Dermis blood vessel endothelial cell (primary cell): ENCODE measurements at regions not wholly inside any gene's neighbourhood (a gene's known extent, or its start where the extent isn't known, plus 50 kb on each side); places are given as distances from the start of the nearest gene placed in this dataset.

Source experiments
- DNase-seq: peaks from one replicate; pipeline ENCODE4 v3.0.0; 2010

DNA sequence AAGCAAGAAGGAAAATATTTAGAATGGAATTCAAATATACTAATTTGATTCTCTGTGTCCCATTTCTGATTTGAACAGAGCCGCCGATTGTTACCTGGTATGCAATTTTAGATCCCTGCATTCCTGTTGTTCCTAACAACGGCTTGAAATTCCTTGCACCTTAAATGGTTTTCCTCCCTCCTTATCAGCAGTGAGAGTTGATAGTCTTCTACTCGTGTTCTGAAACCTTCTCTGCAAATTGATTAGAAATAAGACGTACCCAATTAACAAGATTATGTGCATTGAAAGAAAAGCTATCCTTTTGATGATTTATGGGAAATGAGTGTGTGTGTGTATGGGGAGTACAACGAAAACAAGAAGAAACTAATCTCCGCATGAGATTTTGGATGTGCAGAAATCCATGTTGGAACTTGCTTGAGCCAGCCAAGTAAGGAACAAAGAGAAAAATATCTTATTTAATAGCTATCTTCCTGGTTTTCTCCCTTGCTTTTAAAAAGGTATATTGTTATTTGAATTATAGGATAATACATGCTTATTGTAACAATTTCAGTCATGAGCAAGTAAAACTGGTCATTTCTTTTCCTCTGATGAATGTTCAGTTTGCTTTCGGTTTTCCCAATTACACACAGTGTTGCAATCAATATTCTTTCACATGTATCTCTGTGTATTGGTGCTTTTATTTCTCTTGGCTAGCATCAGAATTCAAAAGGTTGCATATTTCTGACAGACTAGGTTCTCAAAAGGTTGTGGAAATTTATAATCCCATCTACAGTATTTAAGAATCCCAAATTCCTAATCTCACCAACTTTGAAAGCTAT, 211.1 kb upstream of the ACTBL2 start:
- no peak for DNase-seq

GRCh38 chr5:57692582-57693487, 210.2 kb upstream of the ACTBL2 start:
- peak; percentile 89 for DNase-seq

DNA sequence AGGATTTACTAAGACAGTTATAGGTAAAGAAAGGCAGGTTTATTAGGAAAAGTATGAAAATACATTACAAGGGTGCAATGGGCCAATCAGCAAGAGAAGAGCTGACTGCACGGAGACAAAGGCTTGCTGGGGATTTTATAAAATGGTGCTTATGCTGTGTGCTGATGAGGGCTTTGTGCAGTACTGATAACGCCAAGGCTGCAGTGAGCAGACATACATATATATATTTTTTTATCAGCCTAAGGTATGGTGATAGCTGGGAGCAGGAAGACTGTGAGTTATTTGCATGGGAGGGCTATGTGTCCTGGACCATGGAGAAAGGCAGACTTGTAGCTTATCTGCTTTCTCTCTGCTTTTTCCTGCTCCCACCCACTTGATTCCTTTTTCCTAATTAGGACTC, 208.1 kb upstream of the ACTBL2 start:
- no peak for DNase-seq

- no peak for DNase-seq
Observed at GRCh38 chr5:57687596-57687995, 205.0 kb upstream of the ACTBL2 start.

DNA sequence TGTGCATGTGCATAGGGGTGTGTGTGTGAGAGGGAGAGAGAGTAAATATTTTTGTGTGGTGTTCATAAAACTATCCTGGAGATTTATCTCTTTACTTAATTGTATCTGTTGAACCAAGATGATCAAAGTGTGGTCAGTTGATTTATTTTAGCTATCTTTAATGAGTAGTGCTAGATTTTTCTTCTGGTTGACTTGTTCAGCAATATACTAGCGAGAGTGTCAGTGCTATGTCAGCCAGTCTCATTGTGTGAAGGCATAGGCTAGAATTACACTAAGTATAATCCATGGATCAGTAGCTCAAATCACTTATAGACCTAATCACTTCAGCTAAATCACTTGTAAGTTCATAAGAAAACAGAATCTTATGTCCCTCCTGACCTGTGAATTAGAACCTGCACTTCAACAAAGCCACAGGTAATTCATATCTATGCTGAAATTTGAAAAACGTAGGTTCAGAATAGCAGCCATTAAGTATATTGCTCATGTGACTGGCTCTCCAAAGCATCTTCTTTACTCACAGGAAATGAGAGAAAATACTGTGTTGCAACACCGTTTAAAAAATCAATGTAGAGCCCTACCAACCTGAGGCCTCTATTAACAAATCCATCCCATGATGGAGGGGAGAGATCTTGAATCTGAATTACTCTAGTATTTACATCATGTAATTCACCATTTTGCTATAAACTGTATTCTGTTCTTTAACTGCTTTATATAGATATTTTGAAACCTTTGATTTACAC, 203.1 kb upstream of the ACTBL2 start:
- no peak for DNase-seq

GRCh38 chr5:57684299-57684702, 201.7 kb upstream of the ACTBL2 start:
- DNase-seq = peak; percentile 74

DNA sequence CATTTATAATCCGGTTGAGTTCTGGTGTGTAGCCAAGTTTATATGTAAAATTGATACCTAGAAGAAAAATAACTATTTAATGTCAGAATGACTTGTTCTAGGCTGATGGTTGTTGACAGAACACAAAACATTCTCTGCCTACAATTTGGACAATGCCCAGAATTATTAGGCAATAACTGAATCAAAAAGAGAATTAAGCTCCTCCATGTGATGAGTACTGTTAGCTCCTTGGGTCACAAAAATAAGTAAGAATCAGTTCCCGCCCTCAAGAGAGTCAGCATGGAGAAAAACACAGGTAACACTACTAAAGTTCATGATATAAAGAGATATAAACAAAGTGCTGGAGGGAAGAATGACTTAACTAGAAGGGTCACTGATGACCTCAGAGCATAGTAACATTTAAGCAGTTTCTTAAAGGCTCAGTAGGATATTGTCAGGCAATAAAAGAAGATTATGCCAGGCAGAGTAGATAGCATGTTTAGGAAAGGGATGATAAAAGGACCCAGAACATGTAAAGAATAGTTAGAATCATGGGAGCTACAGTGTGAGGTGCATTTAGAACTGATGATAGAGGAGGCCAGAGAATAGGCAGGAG, 200.5 kb upstream of the ACTBL2 start:
- no peak for DNase-seq

DNA sequence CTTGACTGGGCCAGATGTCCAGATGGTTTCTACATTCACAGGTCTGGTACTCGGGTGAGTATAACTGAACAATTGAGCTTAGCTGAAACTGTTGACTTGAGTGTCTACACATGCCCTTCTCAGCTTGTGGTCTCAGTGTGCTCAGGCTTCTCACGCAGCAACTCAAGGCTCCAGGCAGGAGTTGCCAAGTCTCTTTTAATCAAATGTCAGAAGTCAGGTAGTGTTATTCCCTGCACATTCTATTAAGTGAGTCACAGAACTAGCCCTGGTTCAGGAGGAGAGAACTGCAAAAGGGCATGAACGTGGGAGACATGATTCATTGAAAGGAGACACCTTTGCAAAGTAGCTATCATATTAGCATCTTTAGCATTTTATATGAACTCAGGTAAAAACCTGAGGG, 199.3 kb upstream of the ACTBL2 start:
- DNase-seq = no peak

DNA sequence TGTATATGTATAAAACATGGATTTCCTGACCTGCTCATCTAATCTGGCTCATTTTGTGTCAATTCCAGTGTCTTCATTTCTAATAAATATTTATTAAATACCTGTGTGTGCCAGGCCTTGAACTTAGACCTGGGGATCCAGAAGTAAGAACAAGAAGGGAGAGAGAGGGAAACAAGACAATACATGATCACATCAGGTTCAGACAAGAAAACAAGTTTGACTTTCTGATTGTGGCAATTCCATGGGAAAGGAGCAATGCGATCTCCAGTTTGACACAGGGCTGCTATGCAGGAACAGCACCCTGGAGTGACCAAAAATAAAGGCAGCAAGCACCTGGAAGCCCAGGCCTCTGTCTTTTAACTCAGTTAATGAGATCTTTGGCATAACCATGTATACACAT, 198.1 kb upstream of the ACTBL2 start:
- no peak for DNase-seq

GRCh38 chr5:57677235-57677634, 194.6 kb upstream of the ACTBL2 start:
- no peak for DNase-seq

GRCh38 chr5:57676222-57677098, 193.8 kb upstream of the ACTBL2 start:
- peak; percentile 63 for DNase-seq

- DNase-seq = no peak
Observed at GRCh38 chr5:57675236-57675635, 192.6 kb upstream of the ACTBL2 start.

GRCh38 chr5:57671371-57671770, 188.8 kb upstream of the ACTBL2 start:
- DNase-seq = no peak

DNA sequence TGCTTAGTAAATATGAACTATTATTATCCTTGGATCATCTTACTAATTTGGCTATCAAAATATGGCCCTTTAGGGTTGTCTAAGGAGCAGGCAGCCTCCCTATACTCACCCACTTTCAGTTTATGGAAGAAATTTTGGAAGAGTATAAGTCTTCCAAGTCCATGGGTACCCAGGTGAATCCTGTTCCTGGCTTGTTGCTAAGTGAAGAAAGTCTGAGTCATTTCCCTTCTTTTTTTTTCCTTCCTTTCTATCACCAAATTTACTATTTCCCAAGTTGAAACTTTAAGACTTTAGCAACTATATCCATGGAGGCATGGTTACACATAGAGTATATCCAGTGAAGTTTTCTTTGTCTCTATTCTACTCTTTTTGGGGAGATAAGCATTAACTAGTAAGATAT, 184.0 kb upstream of the ACTBL2 start:
- DNase-seq = peak; percentile 75

GRCh38 chr5:57665146-57665936, 182.7 kb upstream of the ACTBL2 start:
- no peak for DNase-seq

GRCh38 chr5:57664700-57665099, 182.1 kb upstream of the ACTBL2 start:
- no peak for DNase-seq

DNA sequence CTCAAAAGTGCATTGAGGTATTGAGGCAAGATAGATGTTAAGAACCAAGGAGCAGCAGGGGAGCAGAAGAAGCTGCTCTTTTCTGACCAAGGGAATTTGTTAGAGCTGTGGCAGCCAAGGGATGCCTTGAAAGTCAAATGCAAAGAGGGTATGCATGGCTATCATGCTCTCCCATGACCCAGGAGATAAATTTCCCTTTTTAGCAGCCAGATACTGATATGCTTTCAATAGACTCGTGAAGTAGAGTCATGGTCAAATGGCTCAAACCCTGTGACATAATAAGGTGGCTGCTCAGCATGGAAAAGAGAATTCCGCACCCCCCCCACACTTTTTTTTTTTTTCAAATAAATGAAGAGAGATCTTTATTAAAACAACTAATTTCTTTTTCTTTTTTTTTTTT, 180.9 kb upstream of the ACTBL2 start:
- DNase-seq = no peak

DNA sequence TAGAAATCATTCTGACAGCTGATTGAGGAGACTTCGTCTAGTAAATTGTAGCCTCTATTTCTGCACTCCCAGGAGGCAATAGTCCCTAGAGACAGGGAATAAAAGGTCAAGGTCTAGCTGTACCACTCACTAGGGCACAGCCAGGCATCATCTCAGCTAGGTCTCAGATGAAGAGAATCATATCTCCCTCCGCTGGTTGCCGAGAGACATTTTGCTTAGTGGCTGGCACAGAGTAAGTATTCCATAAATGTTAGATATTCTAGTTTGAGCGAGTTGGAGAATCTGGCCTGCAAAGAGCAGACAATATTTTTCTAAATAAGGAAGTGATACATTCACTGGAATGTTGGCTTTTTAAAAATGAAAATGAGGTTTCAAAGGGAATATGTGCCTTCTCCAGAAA, 180.4 kb upstream of the ACTBL2 start:
- DNase-seq = peak; percentile 33

DNA sequence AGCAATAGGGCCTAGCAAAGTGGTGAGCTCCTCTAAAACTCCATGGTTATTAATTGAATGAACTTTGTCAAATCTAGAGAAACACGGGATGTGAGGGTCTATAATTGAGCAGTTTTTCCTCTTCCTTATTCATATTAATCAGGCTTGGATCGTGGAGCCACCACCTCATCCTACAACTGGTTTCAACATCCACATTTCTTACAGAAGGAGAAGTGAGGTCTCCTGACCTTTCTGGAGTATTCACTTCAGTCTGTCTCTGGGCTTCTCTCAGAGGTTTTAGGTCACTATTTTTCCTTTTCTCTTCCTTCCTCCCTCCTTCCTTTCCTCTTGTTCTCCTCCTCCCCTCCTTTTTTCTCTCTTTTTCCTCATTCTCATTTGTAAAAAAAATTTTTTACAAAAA, 177.3 kb upstream of the ACTBL2 start:
- no peak for DNase-seq

GRCh38 chr5:57658018-57658417, 175.4 kb upstream of the ACTBL2 start:
- DNase-seq = no peak

- DNase-seq = no peak
Observed at GRCh38 chr5:57655228-57655627, 172.6 kb upstream of the ACTBL2 start.
